ENCODE measurements at regions not wholly inside any gene's neighbourhood (a gene's known extent, or its start where the extent isn't known, plus 50 kb on each side); places are given as distances from the start of the nearest gene placed in this dataset.

DNA sequence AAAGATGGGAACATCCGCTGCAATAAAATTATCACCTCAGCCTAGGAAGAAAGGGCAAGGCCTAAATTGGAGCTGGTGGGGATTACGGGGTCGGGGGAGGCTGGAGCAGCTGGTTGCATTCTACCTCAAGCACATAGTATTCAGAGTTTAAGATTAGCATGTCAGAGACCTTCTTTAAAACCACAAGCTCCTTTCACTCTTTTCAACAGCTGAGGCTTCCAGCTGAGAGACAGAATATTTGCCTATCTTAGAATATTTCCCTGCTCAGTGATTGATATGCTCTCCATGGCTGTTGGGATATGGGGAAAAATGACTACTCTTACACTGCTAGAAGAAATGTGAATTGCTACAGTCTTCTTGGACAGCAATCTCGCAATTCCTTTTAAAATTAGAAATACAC lies 248.6 kb downstream of the TBX15 start:
- no peak for TF ChIP-seq RAD21 (IDR thresholded peaks at IDR 0.05; ENCODE audit: low read length)
- TF ChIP-seq, protein P1, sequence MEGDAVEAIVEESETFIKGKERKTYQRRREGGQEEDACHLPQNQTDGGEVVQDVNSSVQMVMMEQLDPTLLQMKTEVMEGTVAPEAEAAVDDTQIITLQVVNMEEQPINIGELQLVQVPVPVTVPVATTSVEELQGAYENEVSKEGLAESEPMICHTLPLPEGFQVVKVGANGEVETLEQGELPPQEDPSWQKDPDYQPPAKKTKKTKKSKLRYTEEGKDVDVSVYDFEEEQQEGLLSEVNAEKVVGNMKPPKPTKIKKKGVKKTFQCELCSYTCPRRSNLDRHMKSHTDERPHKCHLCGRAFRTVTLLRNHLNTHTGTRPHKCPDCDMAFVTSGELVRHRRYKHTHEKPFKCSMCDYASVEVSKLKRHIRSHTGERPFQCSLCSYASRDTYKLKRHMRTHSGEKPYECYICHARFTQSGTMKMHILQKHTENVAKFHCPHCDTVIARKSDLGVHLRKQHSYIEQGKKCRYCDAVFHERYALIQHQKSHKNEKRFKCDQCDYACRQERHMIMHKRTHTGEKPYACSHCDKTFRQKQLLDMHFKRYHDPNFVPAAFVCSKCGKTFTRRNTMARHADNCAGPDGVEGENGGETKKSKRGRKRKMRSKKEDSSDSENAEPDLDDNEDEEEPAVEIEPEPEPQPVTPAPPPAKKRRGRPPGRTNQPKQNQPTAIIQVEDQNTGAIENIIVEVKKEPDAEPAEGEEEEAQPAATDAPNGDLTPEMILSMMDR (conservative IDR thresholded peaks at IDR 0.05; ENCODE audit: low read depth, low read length): no peak
- TF ChIP-seq POLR2A (IDR thresholded peaks at IDR 0.05; ENCODE audit: low read depth, low read length): no peak
- no peak for TF ChIP-seq SMC3 (IDR thresholded peaks at IDR 0.05; ENCODE audit: low read depth, low read length)
- TF ChIP-seq RFX5 (IDR thresholded peaks at IDR 0.05; ENCODE audit: low read depth, low read length): no peak
- TF ChIP-seq CEBPB (IDR thresholded peaks at IDR 0.05; ENCODE audit: low read depth, low read length): no peak
- TF ChIP-seq CHD1 (IDR thresholded peaks at IDR 0.05; ENCODE audit: low read depth, low read length): no peak
- no peak for TF ChIP-seq NFE2L2 (IDR thresholded peaks at IDR 0.05; ENCODE audit: low read depth, low read length)
- no peak for TF ChIP-seq MAFK (IDR thresholded peaks at IDR 0.05; ENCODE audit: low read depth, low read length)
- no peak for TF ChIP-seq FOS (IDR thresholded peaks at IDR 0.05; ENCODE audit: low read depth, low read length)
- TF ChIP-seq, protein P2, sequence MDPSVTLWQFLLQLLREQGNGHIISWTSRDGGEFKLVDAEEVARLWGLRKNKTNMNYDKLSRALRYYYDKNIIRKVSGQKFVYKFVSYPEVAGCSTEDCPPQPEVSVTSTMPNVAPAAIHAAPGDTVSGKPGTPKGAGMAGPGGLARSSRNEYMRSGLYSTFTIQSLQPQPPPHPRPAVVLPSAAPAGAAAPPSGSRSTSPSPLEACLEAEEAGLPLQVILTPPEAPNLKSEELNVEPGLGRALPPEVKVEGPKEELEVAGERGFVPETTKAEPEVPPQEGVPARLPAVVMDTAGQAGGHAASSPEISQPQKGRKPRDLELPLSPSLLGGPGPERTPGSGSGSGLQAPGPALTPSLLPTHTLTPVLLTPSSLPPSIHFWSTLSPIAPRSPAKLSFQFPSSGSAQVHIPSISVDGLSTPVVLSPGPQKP (IDR thresholded peaks at IDR 0.05; ENCODE audit: borderline replicate concordance, low read depth, low read length): no peak
